ENCODE measurements at regions not wholly inside any gene's neighbourhood (a gene's known extent, or its start where the extent isn't known, plus 50 kb on each side); places are given as distances from the start of the nearest gene placed in this dataset.

DNA sequence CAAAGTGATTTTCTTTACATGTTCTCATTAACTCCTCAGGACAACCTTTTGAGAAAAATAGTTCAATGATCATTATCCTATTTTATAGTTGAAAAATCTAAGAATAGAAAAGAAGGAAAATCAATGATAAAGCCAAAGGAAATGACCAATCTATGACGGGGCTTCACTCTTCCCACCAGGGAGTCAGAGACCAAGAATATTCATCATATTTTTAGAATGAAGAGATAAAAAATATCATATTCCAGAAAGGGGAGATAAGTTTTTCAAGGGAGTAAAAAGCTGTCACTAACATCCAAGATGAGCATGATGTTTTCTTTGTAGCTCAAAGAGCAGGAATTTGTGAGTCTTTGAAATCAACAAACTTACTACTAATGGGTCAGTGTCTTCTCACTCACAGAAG lies 71.5 kb upstream of the LPP start:
- Histone ChIP-seq H4K20me1 (ENCODE audit: control insufficient read depth, insufficient read depth, insufficient read length) (no peaks in the 10 kb centered on the region), H3K79me2 (ENCODE audit: insufficient read depth, low read length) (no peaks in the 10 kb centered on the region), H3K27ac (ENCODE audit: insufficient read length, low read depth, low read length) (no peak overlapping the region), H3K27me3 (ENCODE audit: insufficient read depth, low read length) (no peaks in the 10 kb centered on the region), H3K9me3 (ENCODE audit: control insufficient read depth, low read depth, low read length) (no peaks in the 10 kb centered on the region), H3K14ac (ENCODE audit: insufficient read depth, low read length) (no peak overlapping the region), H3K79me1 (ENCODE audit: insufficient read depth, low read depth, low read length, poor library complexity, severe bottlenecking) (no peaks in the 10 kb centered on the region), H4K5ac (ENCODE audit: insufficient read length, low read depth, low read length) (no peak overlapping the region), H3K9ac (ENCODE audit: extremely low read depth, insufficient read length, low read length) (no peak overlapping the region), H2BK120ac (ENCODE audit: low read depth, low read length, poor library complexity, severe bottlenecking) (no peak overlapping the region), H3K4me2 (ENCODE audit: insufficient read depth, insufficient read length, low read length) (no peak overlapping the region), H2AFZ (ENCODE audit: low read length) (no peak overlapping the region), H3K23me2 (ENCODE audit: insufficient read length, low read depth, low read length, poor library complexity, severe bottlenecking) (no peaks in the 10 kb centered on the region), H2BK5ac (ENCODE audit: insufficient read length, low read length) (no peak overlapping the region), H3K4me1 (ENCODE audit: insufficient read depth, low read length) (no peaks in the 10 kb centered on the region), H3K4ac (ENCODE audit: low read depth, low read length) (no peak overlapping the region), H2BK20ac (ENCODE audit: low read depth, low read length, poor library complexity, severe bottlenecking) (no peak overlapping the region), H3K56ac (ENCODE audit: insufficient read length, low read depth, low read length) (no peak overlapping the region), H2BK15ac (ENCODE audit: low read depth, low read length) (no peak overlapping the region), H4K8ac (replicated peaks; ENCODE audit: insufficient read length, low read depth, low read length) (no peak overlapping the region), H2BK12ac (ENCODE audit: insufficient read length, low read depth, low read length) (no peak overlapping the region), H4K91ac (ENCODE audit: insufficient read length, low read depth, low read length) (no peak overlapping the region), H3K18ac (ENCODE audit: insufficient read length, low read depth, low read length) (no peak overlapping the region), H2AK5ac (ENCODE audit: insufficient read length, low read length) (no peak overlapping the region), H3T11ph (ENCODE audit: low read length) (no peak overlapping the region), H3K23ac (ENCODE audit: insufficient read length, low read depth, low read length) (no peak overlapping the region)
- Mint-ChIP-seq H3K4me3 (no peak overlapping the region), H3K9me3 (peaks cover 7 to 18% of the 10 kb centered on the region in 2 experiments), H3K4me1 (peaks cover 7 to 10% of the 10 kb centered on the region in 2 experiments; a peak in 3 of 4 replicates), H3K27me3 (ENCODE audit: low read depth) (peaks cover 3% of the 10 kb centered on the region), H3K27ac (no peak overlapping the region), H3K36me3 (ENCODE audit: insufficient read depth in 1 of 3, low read depth in 3 of 3) (peaks cover 0 to 9% (median 4%) of the 10 kb centered on the region in 3 experiments; a peak in 3 of 7 replicates)
- no CpG with 5 or more reads among the region's 1 CpG for WGBS (ENCODE audit: extremely low coverage, insufficient read length, low lambda C conversion rate)
- no peak for DNase-seq
- TF ChIP-seq, protein P1, sequence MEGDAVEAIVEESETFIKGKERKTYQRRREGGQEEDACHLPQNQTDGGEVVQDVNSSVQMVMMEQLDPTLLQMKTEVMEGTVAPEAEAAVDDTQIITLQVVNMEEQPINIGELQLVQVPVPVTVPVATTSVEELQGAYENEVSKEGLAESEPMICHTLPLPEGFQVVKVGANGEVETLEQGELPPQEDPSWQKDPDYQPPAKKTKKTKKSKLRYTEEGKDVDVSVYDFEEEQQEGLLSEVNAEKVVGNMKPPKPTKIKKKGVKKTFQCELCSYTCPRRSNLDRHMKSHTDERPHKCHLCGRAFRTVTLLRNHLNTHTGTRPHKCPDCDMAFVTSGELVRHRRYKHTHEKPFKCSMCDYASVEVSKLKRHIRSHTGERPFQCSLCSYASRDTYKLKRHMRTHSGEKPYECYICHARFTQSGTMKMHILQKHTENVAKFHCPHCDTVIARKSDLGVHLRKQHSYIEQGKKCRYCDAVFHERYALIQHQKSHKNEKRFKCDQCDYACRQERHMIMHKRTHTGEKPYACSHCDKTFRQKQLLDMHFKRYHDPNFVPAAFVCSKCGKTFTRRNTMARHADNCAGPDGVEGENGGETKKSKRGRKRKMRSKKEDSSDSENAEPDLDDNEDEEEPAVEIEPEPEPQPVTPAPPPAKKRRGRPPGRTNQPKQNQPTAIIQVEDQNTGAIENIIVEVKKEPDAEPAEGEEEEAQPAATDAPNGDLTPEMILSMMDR (conservative IDR thresholded peaks at IDR 0.05) = no peak

Data from H9 (cell line).